Neural cell (in vitro differentiated cells): ENCODE measurements at regions not wholly inside any gene's neighbourhood (a gene's known extent, or its start where the extent isn't known, plus 50 kb on each side); places are given as distances from the start of the nearest gene placed in this dataset.

Experiments
- POLR2AphosphoS5 ChIP-seq: IDR thresholded peaks from 2 replicates; pipeline ENCODE4 v1.6.1; 2012
- RAD21 ChIP-seq: fragments of 450-650 bp; conservative IDR thresholded peaks from 2 replicates; pipeline ENCODE4 v1.6.1; 2014; ENCODE audit warnings: antibody characterized with exemption, mild to moderate bottlenecking, moderate library complexity
- TF ChIP-seq, protein P1 (sequence below): fragments of 450-650 bp; IDR thresholded peaks from 2 replicates; pipeline ENCODE4 v1.5.1; 2014; ENCODE audit warnings: antibody characterized with exemption, mild to moderate bottlenecking, moderate library complexity; ENCODE audit not compliant: poor library complexity, severe bottlenecking

DNA sequence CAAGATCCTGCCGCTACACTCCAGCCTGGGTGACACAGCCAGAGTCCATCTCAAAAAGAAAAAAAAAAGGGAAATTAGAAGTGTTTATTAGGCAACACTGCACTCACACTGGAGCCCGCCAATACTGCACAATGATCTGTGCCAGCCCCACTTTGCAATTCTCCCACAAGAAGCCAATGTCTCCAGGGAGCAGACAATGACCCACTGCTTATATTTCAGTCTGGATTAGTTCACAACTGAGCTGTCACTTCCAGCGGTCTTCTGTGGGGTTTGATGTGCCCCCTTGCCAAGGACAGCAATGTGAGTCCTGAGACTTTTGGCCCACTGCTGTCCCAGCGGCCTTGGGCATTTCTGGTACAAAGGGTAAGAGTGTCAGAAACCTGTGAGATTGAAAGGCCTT, 85.6 kb upstream of the PPM1B start:
- TF ChIP-seq POLR2AphosphoS5 (no peak), RAD21 (no peak)
- TF ChIP-seq, protein P1, sequence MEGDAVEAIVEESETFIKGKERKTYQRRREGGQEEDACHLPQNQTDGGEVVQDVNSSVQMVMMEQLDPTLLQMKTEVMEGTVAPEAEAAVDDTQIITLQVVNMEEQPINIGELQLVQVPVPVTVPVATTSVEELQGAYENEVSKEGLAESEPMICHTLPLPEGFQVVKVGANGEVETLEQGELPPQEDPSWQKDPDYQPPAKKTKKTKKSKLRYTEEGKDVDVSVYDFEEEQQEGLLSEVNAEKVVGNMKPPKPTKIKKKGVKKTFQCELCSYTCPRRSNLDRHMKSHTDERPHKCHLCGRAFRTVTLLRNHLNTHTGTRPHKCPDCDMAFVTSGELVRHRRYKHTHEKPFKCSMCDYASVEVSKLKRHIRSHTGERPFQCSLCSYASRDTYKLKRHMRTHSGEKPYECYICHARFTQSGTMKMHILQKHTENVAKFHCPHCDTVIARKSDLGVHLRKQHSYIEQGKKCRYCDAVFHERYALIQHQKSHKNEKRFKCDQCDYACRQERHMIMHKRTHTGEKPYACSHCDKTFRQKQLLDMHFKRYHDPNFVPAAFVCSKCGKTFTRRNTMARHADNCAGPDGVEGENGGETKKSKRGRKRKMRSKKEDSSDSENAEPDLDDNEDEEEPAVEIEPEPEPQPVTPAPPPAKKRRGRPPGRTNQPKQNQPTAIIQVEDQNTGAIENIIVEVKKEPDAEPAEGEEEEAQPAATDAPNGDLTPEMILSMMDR: no peak
